Progenitor cell of endocrine pancreas (in vitro differentiated cells): ENCODE measurements at regions not wholly inside any gene's neighbourhood (a gene's known extent, or its start where the extent isn't known, plus 50 kb on each side); places are given as distances from the start of the nearest gene placed in this dataset.
A peak's percentile ranks its signal among the peaks of the same experiment; 100 is the strongest.

ENCODE experiments used
- DNase-seq: peaks from one replicate; pipeline ENCODE4 v3.0.0; 2021; ENCODE audit warnings: low spot score; ENCODE audit not compliant: unreplicated experiment
- H3K27ac Mint-ChIP-seq: 2 replicates; pipeline ENCODE4 v1.8.0; 2021; ENCODE audit warnings: mild to moderate bottlenecking, moderate library complexity, mixed read lengths
- H3K27me3 Mint-ChIP-seq: 2 replicates; pipeline ENCODE4 v1.8.0; 2021; ENCODE audit warnings: mixed read lengths
- H3K36me3 Mint-ChIP-seq: 2 replicates; pipeline ENCODE4 v1.8.0; 2022; ENCODE audit warnings: mixed read lengths; ENCODE audit not compliant: insufficient read depth
- H3K4me1 Mint-ChIP-seq: 2 replicates; pipeline ENCODE4 v1.8.0; 2021; ENCODE audit warnings: low read depth, mixed read lengths
- H3K4me3 Mint-ChIP-seq: 2 replicates; pipeline ENCODE4 v1.8.0; 2021; ENCODE audit warnings: low read depth, mild to moderate bottlenecking, moderate library complexity, mixed read lengths
- H3K9me3 Mint-ChIP-seq: 2 replicates; pipeline ENCODE4 v1.8.0; 2021; ENCODE audit warnings: low read depth, mixed read lengths
- TF ChIP-seq, protein P1 (sequence below): fragments of 200-600 bp; sonication (generic); IDR thresholded peaks from one replicate; pipeline ENCODE4 v1.5.0; 2021; ENCODE audit warnings: antibody characterized with exemption, mild to moderate bottlenecking; ENCODE audit not compliant: unreplicated experiment

- no peak for DNase-seq
- Mint-ChIP-seq H3K27ac (no peak overlapping the region), H3K4me1 (no peaks in the 10 kb centered on the region), H3K36me3 (no peaks in the 10 kb centered on the region), H3K9me3 (no peaks in the 10 kb centered on the region), H3K27me3 (peaks cover 24% of the 10 kb centered on the region), H3K4me3 (no peak overlapping the region)
- TF ChIP-seq, protein P1, sequence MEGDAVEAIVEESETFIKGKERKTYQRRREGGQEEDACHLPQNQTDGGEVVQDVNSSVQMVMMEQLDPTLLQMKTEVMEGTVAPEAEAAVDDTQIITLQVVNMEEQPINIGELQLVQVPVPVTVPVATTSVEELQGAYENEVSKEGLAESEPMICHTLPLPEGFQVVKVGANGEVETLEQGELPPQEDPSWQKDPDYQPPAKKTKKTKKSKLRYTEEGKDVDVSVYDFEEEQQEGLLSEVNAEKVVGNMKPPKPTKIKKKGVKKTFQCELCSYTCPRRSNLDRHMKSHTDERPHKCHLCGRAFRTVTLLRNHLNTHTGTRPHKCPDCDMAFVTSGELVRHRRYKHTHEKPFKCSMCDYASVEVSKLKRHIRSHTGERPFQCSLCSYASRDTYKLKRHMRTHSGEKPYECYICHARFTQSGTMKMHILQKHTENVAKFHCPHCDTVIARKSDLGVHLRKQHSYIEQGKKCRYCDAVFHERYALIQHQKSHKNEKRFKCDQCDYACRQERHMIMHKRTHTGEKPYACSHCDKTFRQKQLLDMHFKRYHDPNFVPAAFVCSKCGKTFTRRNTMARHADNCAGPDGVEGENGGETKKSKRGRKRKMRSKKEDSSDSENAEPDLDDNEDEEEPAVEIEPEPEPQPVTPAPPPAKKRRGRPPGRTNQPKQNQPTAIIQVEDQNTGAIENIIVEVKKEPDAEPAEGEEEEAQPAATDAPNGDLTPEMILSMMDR = no peak
These were observed 317.5 kb upstream of the OR4E1 start for GRCh38 chr14:21991130-21991529.

GRCh38 chr14:21990116-21990515 lies 316.5 kb upstream of the OR4E1 start:
- DNase-seq = no peak
- H3K27ac Mint-ChIP-seq = no peak overlapping the region
- peaks cover 27% of the 10 kb centered on the region for H3K27me3 Mint-ChIP-seq
- no peaks in the 10 kb centered on the region for H3K36me3 Mint-ChIP-seq
- no peaks in the 10 kb centered on the region for H3K4me1 Mint-ChIP-seq
- no peak overlapping the region for H3K4me3 Mint-ChIP-seq
- H3K9me3 Mint-ChIP-seq = no peaks in the 10 kb centered on the region
- TF ChIP-seq, protein P1 = peak; percentile 56

- H3K27me3 Mint-ChIP-seq = peaks cover 36% of the 10 kb centered on the region
- no peak overlapping the region for H3K4me3 Mint-ChIP-seq
- H3K27ac Mint-ChIP-seq = no peak overlapping the region
- no peaks in the 10 kb centered on the region for H3K4me1 Mint-ChIP-seq
- no peaks in the 10 kb centered on the region for H3K9me3 Mint-ChIP-seq
- TF ChIP-seq, protein P1 = no peak
- no peak for DNase-seq
- no peaks in the 10 kb centered on the region for H3K36me3 Mint-ChIP-seq
These were observed 315.5 kb upstream of the OR4E1 start for GRCh38 chr14:21989090-21989489.

DNA sequence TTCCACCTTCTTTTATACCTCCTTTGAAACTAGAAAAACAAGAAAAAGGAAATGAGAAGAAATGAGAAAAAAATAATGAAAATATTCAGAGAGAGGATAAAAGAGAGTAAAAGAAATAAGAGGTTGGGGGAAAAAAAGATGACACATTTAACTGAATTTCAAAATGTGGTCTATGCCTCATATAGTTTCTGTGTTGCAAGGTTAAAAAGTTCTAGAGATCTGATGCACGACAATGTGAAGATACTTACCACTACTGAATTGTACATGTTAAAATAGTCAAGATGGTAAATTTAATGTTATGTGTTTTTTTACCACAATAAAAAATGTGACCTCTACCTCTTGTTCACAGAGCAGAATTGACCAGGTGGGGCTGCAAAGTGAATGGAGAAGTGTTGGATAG lies 314.8 kb upstream of the OR4E1 start:
- no peaks in the 10 kb centered on the region for H3K36me3 Mint-ChIP-seq
- TF ChIP-seq, protein P1 = no peak
- H3K27me3 Mint-ChIP-seq = peaks cover 36% of the 10 kb centered on the region
- H3K4me1 Mint-ChIP-seq = no peaks in the 10 kb centered on the region
- DNase-seq = no peak
- no peak overlapping the region for H3K27ac Mint-ChIP-seq
- no peak overlapping the region for H3K4me3 Mint-ChIP-seq
- H3K9me3 Mint-ChIP-seq = no peaks in the 10 kb centered on the region

- TF ChIP-seq, protein P1 = peak; percentile 67
- Mint-ChIP-seq H3K9me3 (no peaks in the 10 kb centered on the region), H3K27me3 (peaks cover 36% of the 10 kb centered on the region), H3K36me3 (no peaks in the 10 kb centered on the region), H3K27ac (no peak overlapping the region), H3K4me3 (no peak overlapping the region), H3K4me1 (no peaks in the 10 kb centered on the region)
- DNase-seq = no peak
These were observed 314.3 kb upstream of the OR4E1 start for GRCh38 chr14:21987937-21988336.
